ENCODE measurements at regions not wholly inside any gene's neighbourhood (a gene's known extent, or its start where the extent isn't known, plus 50 kb on each side); places are given as distances from the start of the nearest gene placed in this dataset.
"Not testable (repeated sequence)": the region's sequence is repeated elsewhere in the genome, so short reads cannot be mapped to it uniquely, and the experiment has no call there.

DNA sequence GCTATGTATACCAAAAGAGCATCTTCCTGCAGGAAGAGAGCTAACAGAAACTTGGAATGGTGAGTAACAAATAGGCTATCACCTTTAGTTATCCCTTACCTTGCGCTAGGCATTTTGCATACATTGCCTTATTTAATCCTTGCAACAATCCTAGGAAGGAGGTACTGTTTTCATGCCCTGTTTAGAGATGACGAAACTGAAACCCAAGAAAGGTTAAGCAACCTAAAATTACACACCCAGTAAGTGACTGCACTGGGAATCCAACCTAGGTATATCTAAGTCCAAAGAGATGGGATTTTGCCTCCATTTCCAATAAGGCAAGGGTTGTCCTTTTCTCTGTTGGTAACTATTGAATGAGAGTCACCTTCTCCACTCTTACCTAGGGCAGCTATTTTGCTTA lies 144.5 kb downstream of the TM2D1 start:
- no peak for DNase-seq (ENCODE audit: low read depth in 1 of 2, low spot score in 1 of 2)

DNA sequence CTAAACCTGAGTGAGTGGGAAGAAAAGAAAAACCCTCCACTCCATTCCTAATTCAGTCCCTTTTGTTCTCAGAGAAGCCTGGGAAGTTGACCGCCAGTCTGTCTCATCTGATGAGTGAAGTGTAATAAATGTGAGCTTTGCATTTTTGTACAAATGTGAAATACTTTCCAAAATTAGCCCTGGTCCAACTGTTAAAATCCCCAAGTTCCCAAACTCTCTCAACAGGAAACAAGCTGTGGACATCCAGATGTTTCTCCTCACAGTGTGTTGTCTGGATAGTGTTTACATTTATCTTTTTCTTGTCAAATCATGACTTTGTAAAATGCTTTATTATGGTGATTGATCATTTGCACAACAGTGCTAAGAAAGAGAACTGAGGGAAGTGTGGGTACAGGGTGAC lies 145.1 kb downstream of the TM2D1 start:
- no peak for DNase-seq (ENCODE audit: low read depth in 1 of 2, low spot score in 1 of 2)

- no peak for DNase-seq (ENCODE audit: low read depth in 1 of 2, low spot score in 1 of 2)
Observed at GRCh38 chr1:61572046-61572445, 152.9 kb downstream of the TM2D1 start.

DNA sequence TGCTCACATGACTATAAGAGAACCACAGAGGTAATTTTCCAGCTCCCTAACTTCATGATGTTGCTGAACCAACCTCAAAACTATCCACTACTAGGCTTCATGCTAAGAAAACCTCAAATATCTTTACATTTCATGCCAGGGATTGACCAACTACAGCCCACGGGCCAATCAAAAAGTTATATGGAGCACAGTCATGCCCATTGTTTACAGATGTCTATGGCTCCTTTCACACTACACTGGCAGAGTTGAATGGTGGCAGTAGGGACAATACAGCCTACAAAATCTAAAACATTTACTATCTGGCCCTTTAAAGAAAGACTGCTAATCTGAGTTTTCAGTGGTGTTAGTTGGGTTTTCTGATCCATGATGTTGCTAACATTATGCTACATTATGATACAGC lies 154.8 kb downstream of the TM2D1 start:
- DNase-seq (ENCODE audit: low read depth in 1 of 2, low spot score in 1 of 2), result no peak

GRCh38 chr1:61569303-61569621 lies 155.7 kb downstream of the TM2D1 start:
- DNase-seq (ENCODE audit: low read depth in 1 of 2, low spot score in 1 of 2), result no peak

DNA sequence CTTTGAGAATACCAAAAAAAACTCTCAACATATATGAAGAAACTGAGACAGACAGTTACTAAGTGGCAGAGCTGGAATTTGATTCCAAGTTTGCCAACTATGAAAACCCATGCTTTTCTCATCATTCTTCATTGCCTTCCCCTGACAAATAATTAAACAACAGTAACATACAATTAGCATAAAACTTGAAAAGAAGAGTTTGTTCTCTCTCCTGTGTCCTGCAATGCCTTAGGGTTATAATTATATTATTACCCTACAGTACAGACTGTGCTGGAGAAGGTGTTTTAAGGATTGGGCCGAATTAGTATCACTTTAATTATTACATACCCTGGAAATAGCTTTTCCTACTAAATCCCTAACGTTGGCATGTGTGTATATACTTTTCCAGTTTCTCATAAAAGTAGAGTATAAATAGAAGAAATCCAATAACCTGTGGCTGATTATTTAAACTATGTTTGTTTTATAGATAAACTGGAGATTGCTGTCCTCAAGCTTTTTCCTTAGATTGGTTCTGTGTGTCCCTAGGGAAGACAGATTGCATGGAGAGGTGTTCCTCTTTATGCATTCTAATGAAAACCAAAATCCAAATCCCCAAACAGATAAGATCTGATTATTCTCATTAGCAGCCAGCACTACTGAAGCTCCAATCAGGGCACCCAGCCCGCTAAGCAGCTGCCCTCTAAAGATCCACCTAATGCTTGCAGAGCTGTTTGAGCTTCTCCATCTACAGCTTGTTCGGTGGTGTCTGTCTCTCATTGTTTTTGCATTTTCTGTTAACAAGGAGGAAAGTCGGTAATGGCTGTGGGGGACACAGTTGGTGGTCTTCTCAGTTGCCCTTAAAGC lies 156.3 kb downstream of the TM2D1 start:
- no peak for DNase-seq (ENCODE audit: low read depth in 1 of 2, low spot score in 1 of 2)

DNA sequence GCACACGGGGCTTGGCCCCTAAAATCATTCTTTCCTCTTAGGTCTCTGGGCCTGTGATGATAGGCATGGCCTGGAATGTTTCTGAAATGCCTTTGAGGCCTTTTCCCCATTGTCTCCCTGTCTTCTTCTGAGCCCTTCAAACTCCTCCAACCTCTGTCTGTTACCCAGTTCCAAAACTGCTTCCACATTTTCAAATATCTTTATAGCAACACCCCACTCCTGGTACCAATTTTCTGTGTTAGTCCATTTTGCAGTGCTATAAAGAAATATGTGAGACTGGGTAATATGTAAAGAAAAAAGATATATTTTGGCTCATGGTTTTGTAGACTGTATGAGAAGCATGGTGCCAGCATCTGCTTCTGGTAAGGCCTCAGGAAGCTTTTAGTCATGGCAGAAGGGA lies 158.8 kb downstream of the TM2D1 start:
- no peak for DNase-seq (ENCODE audit: low read depth in 1 of 2, low spot score in 1 of 2)

DNA sequence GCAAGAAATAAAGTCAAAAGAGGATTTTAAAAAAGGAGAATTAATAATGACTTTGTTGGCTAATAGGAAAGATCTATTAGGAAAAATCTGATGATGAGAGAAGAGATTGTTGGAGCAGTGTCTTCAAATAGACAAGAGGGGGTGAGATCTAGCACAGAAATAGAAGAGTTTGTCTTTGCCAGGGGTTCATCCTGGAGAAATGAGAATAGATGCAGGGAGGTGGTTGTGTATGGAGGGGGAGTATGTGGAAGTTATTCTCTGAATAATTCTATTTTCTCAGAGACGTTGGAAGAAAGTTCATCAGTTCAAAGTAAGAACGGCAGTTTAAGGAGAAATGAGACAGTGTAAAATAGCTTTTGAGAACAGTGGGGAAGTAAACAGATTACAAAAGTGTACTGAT lies 161.3 kb downstream of the TM2D1 start:
- DNase-seq (ENCODE audit: low read depth in 1 of 2, low spot score in 1 of 2), result no peak

GRCh38 chr1:61561666-61562065 lies 163.3 kb downstream of the TM2D1 start:
- no peak for DNase-seq (ENCODE audit: low read depth in 1 of 2, low spot score in 1 of 2)

DNA sequence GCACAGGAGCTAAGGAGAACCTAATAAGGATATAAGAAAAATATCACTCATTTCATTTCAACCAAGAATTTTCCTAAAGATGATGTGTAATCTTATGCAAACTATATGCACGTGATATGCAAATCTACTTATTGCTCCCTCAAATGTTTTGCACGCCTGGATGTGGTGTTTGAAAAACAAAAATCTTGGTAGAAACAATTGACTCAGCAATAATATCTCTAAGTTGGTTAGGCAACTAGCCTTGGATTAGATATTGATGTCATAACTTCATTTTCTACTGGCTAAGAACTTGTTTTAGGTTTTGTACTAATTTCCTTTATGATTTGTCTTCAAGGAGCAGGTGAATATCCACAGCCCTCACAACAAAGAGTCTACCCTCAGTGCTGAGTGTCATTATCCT lies 164.6 kb downstream of the TM2D1 start:
- no peak for DNase-seq (ENCODE audit: low read depth in 1 of 2, low spot score in 1 of 2)

DNA sequence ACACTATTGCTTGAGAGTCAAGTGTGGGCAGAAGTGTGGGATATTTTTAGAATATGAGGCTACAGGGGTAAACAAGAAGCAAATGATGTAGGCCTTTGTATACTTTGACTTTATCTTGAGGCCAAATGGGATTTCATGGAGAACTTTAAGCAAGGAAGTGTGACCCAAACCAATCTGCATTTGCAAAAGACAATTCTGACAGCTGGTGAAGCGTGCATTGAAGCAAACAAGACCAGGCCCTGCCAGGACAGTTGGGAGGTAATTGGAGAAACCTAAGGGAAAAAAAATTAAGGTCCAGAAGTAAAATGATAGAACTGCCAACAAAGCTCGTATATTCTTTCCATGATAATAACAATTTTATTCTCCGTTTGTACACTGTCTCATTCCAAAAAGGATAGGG lies 168.3 kb downstream of the TM2D1 start:
- no peak for DNase-seq (ENCODE audit: low read depth in 1 of 2, low spot score in 1 of 2)

DNA sequence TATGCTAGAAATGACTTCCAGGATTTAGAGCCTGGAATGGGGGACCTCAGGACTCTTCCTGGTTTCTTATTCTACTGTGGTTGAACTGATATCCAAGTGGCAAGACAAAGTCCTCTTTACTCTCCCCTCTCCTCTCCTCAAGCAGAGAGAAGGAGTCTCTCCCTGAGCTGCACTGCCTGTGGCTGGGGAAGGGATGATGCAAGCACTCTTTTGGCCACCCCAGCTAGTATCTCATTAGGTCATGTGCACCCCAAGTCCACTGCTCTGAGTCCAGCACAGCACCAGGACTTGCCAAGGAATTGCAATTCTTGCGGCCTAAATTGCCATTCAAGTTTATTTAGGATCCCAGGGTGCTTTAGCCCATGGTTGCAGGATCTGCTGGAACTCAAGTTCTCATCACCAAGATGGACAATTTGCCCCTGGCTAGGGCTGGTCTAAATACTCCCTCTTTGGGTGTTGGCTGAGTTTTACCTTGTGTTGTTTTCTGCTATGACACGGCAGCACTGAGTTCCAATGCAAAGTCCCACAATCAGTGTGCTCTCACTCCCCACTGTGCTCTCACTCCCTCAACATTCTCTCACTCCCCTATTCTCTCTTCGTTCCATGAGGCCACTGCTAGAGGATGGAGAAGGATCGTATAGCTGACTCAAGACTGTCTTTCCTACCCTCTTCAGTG lies 172.2 kb downstream of the TM2D1 start:
- no peak for DNase-seq (ENCODE audit: low read depth in 1 of 2, low spot score in 1 of 2)

- DNase-seq (ENCODE audit: low read depth in 1 of 2, low spot score in 1 of 2), result not testable (repeated sequence)
Observed at GRCh38 chr1:61547302-61547701, 177.6 kb downstream of the TM2D1 start.

DNA sequence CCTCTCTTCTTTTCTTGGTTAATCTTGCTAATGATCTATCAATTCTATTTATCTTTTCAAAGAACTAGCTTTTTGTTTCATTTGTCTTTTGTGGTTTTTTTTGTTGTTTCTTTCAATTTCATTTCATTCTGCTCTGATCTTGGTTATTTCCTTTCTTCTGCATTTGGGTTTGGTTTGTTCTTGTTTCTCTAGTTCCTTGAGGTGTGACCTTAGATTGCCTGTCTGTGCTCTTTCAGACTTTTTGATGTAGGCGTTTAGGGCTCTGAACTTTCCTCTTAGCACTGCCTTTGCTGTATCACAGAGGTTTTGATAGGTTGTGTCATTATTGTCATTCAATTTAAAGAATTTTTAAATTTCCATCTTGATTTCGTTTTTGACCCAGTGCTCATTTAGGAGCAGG lies 180.1 kb downstream of the TM2D1 start:
- DNase-seq (ENCODE audit: low read depth in 1 of 2, low spot score in 1 of 2), result not testable (repeated sequence)

DNA sequence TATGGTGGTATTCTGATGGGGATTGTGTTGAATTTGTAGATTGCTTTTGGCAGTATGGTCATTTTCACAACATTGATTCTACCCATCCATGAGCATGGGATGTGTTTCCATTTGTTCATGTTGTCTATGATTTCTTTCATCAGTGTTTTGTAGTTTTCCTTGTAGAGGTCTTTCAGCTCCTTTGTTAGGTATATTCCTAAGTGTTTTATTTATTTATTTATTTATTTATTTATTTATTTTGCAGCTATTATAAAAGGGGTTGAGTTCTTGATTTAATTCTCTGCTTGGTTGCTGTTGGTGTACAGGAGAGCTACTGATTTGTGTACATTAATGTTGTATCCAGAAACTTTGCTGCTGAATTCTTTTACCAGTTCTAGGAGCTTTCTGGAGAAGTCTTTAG lies 181.4 kb downstream of the TM2D1 start:
- DNase-seq (ENCODE audit: low read depth in 1 of 2, low spot score in 1 of 2), result not testable (repeated sequence)

- no peak for DNase-seq (ENCODE audit: low read depth in 1 of 2, low spot score in 1 of 2)
Observed at GRCh38 chr1:61539720-61540462, 185.1 kb downstream of the TM2D1 start.

- DNase-seq (ENCODE audit: low read depth in 1 of 2, low spot score in 1 of 2), result no peak
Observed at GRCh38 chr1:61538228-61538627, 186.7 kb downstream of the TM2D1 start.

DNA sequence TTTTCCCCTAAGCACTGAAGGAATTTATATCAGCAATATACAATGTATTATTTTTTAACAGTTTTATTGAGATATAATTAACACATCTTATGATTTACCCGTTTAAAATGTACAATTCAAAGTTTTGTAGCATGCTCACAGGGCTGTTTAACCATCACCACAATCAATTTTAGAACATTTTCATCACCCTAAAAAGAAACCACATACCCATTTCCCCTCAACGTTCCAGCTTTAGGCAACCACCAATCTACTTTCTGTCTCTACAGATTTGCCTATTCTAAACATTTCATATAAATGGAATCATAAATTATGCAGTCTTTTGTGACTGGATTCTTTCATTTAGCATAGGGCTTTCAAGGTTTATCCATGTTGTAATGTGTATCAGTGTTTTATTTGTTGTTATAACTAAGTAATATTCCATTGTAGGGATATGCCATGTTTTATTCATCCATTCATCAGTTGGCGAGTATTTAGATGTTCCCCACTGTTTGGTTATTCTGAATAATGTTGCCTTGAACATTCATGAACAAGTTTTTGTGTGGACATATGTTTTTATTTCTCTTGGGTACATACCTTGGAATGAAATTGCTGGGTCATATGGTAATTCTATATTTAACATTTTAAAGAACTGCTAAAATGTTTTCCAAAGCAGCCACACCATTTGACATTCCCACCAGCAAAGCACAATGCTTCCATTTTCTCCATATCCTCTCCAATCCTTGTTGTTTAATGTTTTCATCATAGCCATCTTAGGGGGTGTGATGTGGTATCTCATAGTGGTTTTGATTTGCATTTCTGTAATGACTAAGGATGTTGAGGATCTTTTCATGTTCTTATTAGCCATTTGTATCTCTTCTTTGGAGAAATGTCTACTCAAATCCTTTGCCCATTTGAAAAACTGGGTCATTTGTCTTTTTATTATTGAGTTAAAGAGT lies 188.5 kb downstream of the TM2D1 start:
- no peak for DNase-seq (ENCODE audit: low read depth in 1 of 2, low spot score in 1 of 2)

DNA sequence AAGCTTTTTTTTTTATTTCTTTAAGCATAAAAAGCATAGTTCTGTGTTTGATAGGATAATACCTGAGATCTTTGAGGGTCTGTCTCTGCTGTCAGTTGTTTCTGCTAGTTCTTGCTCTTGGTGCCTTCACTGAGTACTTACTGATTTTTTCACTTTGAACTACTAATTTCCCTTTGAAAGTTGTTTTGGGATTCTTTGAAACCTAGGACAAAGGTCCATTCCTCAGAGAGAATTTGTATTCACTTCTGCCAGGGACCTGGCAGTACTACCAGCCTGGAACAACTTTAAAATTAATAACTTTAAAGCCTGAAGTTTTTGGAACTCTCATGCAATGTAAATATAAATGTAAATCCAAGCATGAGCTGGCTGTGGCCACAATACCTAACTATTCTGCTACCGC lies 190.1 kb downstream of the TM2D1 start:
- no peak for DNase-seq (ENCODE audit: low read depth in 1 of 2, low spot score in 1 of 2)

DNA sequence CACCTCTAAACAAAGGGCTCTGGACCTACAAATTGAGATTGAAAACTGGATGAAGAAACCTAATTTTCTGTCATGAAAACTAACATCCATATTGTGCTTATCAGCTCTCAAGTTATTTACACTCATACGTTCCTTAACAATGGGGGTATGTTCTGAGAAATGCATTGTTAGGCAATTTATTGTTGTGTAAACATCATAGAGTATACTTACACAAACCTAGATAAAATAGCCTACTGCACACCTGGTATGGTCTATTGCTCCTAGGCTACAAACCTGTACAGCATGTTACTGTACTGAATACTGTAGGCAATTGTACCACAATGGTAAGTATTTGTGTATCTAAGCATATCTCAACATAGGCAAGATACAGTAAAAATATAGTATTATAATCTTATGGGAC lies 191.4 kb downstream of the TM2D1 start:
- no peak for DNase-seq (ENCODE audit: low read depth in 1 of 2, low spot score in 1 of 2)

DNA sequence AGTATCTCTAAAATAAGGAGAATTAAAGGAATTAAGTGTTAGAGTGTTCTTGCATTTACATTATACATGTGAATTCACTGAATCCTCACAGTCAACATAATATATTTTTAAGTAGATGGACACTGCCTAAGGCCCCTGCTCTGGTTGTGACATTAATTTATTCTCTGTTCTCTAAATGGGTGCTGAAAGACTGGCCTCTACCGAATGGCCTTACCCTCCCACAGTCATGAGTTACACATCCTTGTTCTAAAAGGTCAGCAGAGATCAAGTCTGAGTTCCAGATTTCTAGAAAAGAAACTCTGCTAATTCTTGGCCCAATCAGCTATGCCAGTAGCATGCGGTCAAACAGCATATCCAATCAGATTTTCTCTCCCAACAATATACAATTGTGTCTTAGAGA lies 193.2 kb downstream of the TM2D1 start:
- no peak for DNase-seq (ENCODE audit: low read depth in 1 of 2, low spot score in 1 of 2)
